B cell (primary cell): ENCODE measurements at regions not wholly inside any gene's neighbourhood (a gene's known extent, or its start where the extent isn't known, plus 50 kb on each side); places are given as distances from the start of the nearest gene placed in this dataset.

Source experiments
- ATAC-seq: fragments of 200-7000 bp; cut with Tn5 transposase; one replicate; pipeline ENCODE4 v1.10.0; 2021; ENCODE audit warnings: low read depth, mild to moderate bottlenecking, moderate number of reproducible peaks, moderate library complexity
- CTCF ChIA-PET: fragments of 350-600 bp; sonication (Branson Sonifier 250); formaldehyde crosslinking; loops from one replicate; lab custom pipeline; 2021; ENCODE audit warnings: antibody characterized with exemption, inconsistent platforms; lab: Charles Lee
- POLR2A ChIA-PET: fragments of 350-600 bp; sonication (Branson Sonifier 250); formaldehyde crosslinking; loops from one replicate; lab custom pipeline; 2021; ENCODE audit warnings: antibody characterized with exemption; lab: Charles Lee
- DNase-seq: peaks from one replicate; pipeline ENCODE4 v3.0.0; 2013
- H2AFZ ChIP-seq: 2 replicates; pipeline ENCODE4 v1.6.1; 2012; ENCODE audit warnings: mild to moderate bottlenecking, low read depth, low read length; ENCODE audit not compliant: insufficient read depth, poor library complexity, severe bottlenecking
- H3K27ac ChIP-seq, 2 donors: 1 replicate in 1 of 2; 2 replicates in 1 of 2; pipeline ENCODE4 v1.5.1; 2012 to 2013; ENCODE audit warnings: low read length in 2 of 2, mild to moderate bottlenecking in 2 of 2, moderate library complexity in 1 of 2
- H3K27me3 ChIP-seq, 4 experiments: fragments of 200-600 bp in 1 of 4; sonication (generic) in 1 of 4; replicated peaks in 1 of 4; 1 replicate in 2 of 4; 2 replicates in 2 of 4; pipeline versions ENCODE4 v1.6.1 to v1.7.0; 2013 to 2016; ENCODE audit warnings: low read length in 3 of 4, mild to moderate bottlenecking in 2 of 4, mixed read lengths in 1 of 4, moderate library complexity in 1 of 4; ENCODE audit not compliant: insufficient read depth in 4 of 4, control insufficient read depth in 3 of 4; ENCODE audit errors: control extremely low read depth in 1 of 4
- H3K36me3 ChIP-seq, 2 experiments: replicated peaks in 1 of 2; 1 replicate in 1 of 2; 2 replicates in 1 of 2; pipeline versions ENCODE4 v1.6.1 to v1.7.1; 2013; ENCODE audit warnings: low read length in 1 of 2; ENCODE audit not compliant: insufficient read depth in 2 of 2, control insufficient read depth in 1 of 2; ENCODE audit errors: control extremely low read depth in 1 of 2, extremely low read depth in 1 of 2
- H3K4me1 ChIP-seq, 2 donors: fragments of 200-600 bp in 1 of 2; sonication (generic) in 1 of 2; 1 replicate in 1 of 2; 2 replicates in 1 of 2; pipeline versions ENCODE4 v1.5.1 to v1.6.1; 2013 to 2017; ENCODE audit warnings: low read length in 2 of 2; ENCODE audit not compliant: control insufficient read depth in 2 of 2, insufficient read depth in 2 of 2
- H3K4me2 ChIP-seq: replicated peaks from 2 replicates; pipeline ENCODE3; 2012; ENCODE audit warnings: mild to moderate bottlenecking, low read depth, low read length; ENCODE audit not compliant: poor library complexity, severe bottlenecking
- H3K4me3 ChIP-seq, 5 experiments: fragments of 200-600 bp in 1 of 5; sonication (generic) in 1 of 5; 1 replicate in 3 of 5; 2 replicates in 2 of 5; pipeline versions ENCODE4 v1.5.1 to v1.7.0; 2011 to 2016; ENCODE audit warnings: low read length in 4 of 5, mild to moderate bottlenecking in 4 of 5, low read depth in 2 of 5, control low read depth in 1 of 5, moderate library complexity in 1 of 5; ENCODE audit not compliant: insufficient read depth in 1 of 5; ENCODE audit errors: control extremely low read depth in 1 of 5, extremely low read depth in 1 of 5
- H3K79me2 ChIP-seq: fragments of 200-600 bp; sonication (generic); one replicate; pipeline ENCODE4 v1.6.0; 2016; ENCODE audit warnings: low read length; ENCODE audit not compliant: control insufficient read depth, insufficient read depth
- H3K9ac ChIP-seq: fragments of 200-600 bp; sonication (generic); 2 replicates; pipeline ENCODE4 v1.6.1; 2017; ENCODE audit warnings: mild to moderate bottlenecking, low read length, moderate library complexity
- H3K9me3 ChIP-seq, 3 donors: one replicate each; pipeline versions ENCODE4 v1.6.1 to v1.7.1; 2013; ENCODE audit warnings: low read length in 2 of 3; ENCODE audit not compliant: control insufficient read depth in 2 of 3, insufficient read depth in 1 of 3; ENCODE audit errors: control extremely low read depth in 1 of 3
- H4K20me1 ChIP-seq: 2 replicates; pipeline ENCODE4 v1.6.0; 2012; ENCODE audit warnings: mild to moderate bottlenecking, low read length; ENCODE audit not compliant: insufficient read depth, control insufficient read depth, poor library complexity, severe bottlenecking
- H3K27ac Mint-ChIP-seq: one replicate; pipeline ENCODE4 v1.8.0; 2021; ENCODE audit warnings: mixed read lengths
- H3K27me3 Mint-ChIP-seq: one replicate; pipeline ENCODE4 v1.8.0; 2021; ENCODE audit warnings: mixed read lengths
- H3K4me1 Mint-ChIP-seq: one replicate; pipeline ENCODE4 v1.8.0; 2021; ENCODE audit warnings: mixed read lengths
- H3K4me3 Mint-ChIP-seq: one replicate; pipeline ENCODE4 v1.8.0; 2021; ENCODE audit warnings: mixed read lengths
- H3K9me3 Mint-ChIP-seq: one replicate; pipeline ENCODE4 v1.8.0; 2022; ENCODE audit warnings: mixed read lengths; ENCODE audit not compliant: insufficient read depth
- EZH2 ChIP-seq: IDR thresholded peaks from 2 replicates; pipeline ENCODE4 v1.6.1; 2012; ENCODE audit warnings: borderline replicate concordance, low read depth, mild to moderate bottlenecking, moderate library complexity, low read length; ENCODE audit not compliant: insufficient read depth, poor library complexity, severe bottlenecking
- WGBS: methylation state at CpG from one replicate; pipeline ENCODE4 v1.1.5; 2013; ENCODE audit warnings: missing lambda C conversion rate; ENCODE audit not compliant: insufficient coverage; 5-methylcytosine and 5-hydroxymethylcytosine counted together
- intact Hi-C: fragments of 100-400 bp; cut with micrococcal nuclease; formaldehyde crosslinking; loops from one replicate; pipeline ENCODE4 v1.10.0; 2022
- TF ChIP-seq, protein P1 (sequence below): fragments of 200-600 bp; IDR thresholded peaks from one replicate; pipeline ENCODE4 v1.8.0; 2022; ENCODE audit warnings: antibody characterized with exemption, mild to moderate bottlenecking

DNA sequence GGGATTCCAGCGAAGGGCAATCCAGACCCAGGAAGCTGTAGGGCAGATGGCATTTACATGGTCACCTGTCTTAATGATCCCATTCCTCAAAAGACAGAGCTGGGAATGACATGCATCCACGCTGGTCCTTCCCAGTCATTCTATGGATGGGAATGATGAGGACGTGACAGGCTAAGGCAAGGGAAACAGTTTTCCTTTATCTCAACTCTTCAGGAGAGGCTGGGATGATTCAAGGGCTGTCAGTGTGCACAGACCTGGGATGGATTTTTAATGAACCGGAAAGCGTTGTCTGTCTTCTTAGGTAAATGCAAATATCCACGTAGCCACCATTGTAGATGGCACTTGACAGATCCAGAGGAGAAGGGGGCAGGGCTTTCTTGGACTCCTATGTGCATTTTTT lies 483.2 kb upstream of the EEF2KMT start:
- no peaks in the 10 kb centered on the region for H3K9me3 Mint-ChIP-seq
- H3K4me2 ChIP-seq, result no peak overlapping the region
- intact Hi-C loops, result no loop called here
- no peaks in the 10 kb centered on the region for H3K27me3 ChIP-seq
- no peaks in the 10 kb centered on the region for H3K4me1 Mint-ChIP-seq
- no peak overlapping the region for H3K4me3 ChIP-seq
- no peaks in the 10 kb centered on the region for H3K79me2 ChIP-seq
- CTCF ChIA-PET, result no interaction called here
- H3K9me3 ChIP-seq, result peaks cover 0 to 14% (median 0%) of the 10 kb centered on the region in 3 donors
- H3K4me1 ChIP-seq, result no peaks in the 10 kb centered on the region
- no peak overlapping the region for H3K9ac ChIP-seq
- DNase-seq (no peak), ATAC-seq (no peak)
- TF ChIP-seq EZH2, result no peak
- TF ChIP-seq, protein P1, sequence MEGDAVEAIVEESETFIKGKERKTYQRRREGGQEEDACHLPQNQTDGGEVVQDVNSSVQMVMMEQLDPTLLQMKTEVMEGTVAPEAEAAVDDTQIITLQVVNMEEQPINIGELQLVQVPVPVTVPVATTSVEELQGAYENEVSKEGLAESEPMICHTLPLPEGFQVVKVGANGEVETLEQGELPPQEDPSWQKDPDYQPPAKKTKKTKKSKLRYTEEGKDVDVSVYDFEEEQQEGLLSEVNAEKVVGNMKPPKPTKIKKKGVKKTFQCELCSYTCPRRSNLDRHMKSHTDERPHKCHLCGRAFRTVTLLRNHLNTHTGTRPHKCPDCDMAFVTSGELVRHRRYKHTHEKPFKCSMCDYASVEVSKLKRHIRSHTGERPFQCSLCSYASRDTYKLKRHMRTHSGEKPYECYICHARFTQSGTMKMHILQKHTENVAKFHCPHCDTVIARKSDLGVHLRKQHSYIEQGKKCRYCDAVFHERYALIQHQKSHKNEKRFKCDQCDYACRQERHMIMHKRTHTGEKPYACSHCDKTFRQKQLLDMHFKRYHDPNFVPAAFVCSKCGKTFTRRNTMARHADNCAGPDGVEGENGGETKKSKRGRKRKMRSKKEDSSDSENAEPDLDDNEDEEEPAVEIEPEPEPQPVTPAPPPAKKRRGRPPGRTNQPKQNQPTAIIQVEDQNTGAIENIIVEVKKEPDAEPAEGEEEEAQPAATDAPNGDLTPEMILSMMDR, result no peak
- H3K36me3 ChIP-seq, result no peaks in the 10 kb centered on the region
- H2AFZ ChIP-seq, result no peak overlapping the region
- POLR2A ChIA-PET, result no interaction called here
- 86% methylated on average over 6 of the region's 6 CpGs for WGBS
- H3K27me3 Mint-ChIP-seq, result no peaks in the 10 kb centered on the region
- H4K20me1 ChIP-seq, result no peaks in the 10 kb centered on the region
- H3K27ac Mint-ChIP-seq, result no peak overlapping the region
- H3K4me3 Mint-ChIP-seq, result no peak overlapping the region
- H3K27ac ChIP-seq, result no peak overlapping the region

DNA sequence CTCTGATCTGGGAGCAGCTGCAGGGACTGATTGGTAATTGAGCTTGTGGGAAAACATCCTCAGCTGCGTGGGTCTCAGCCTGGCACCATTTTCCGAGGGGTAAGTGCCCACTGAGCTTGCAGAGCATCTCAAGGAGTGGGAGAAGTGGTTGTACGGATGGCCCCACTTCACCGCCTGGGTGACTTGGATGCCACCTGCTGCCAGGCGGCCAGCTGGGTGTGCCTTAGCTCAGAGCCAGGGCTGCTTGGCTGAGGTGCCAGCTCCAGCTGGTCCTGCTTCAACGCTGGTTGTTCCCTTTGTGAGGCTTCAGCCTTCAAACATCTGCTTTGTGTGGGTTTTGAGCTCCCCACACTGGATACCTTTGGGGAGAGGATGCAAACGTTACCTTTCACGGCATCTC lies 482.7 kb upstream of the EEF2KMT start:
- Histone ChIP-seq H3K9me3 (peaks cover 0 to 14% (median 0%) of the 10 kb centered on the region in 3 donors), H3K4me2 (no peak overlapping the region), H3K27me3 (no peaks in the 10 kb centered on the region), H2AFZ (no peak overlapping the region), H3K4me1 (no peaks in the 10 kb centered on the region), H3K79me2 (no peaks in the 10 kb centered on the region), H3K27ac (no peak overlapping the region), H3K4me3 (no peak overlapping the region), H4K20me1 (no peaks in the 10 kb centered on the region), H3K9ac (no peak overlapping the region), H3K36me3 (no peaks in the 10 kb centered on the region)
- WGBS, result 80% methylated on average over 8 of the region's 8 CpGs
- ChIA-PET POLR2A (no interaction called here), CTCF (no interaction called here)
- Mint-ChIP-seq H3K27ac (no peak overlapping the region), H3K9me3 (no peaks in the 10 kb centered on the region), H3K27me3 (no peaks in the 10 kb centered on the region), H3K4me1 (no peaks in the 10 kb centered on the region), H3K4me3 (no peak overlapping the region)
- no peak for TF ChIP-seq EZH2
- TF ChIP-seq, protein P1, result no peak
- ATAC-seq, result no peak
- DNase-seq, result no peak
- intact Hi-C loops, result no loop called here
